ENCODE measurements at regions not wholly inside any gene's neighbourhood (a gene's known extent, or its start where the extent isn't known, plus 50 kb on each side); places are given as distances from the start of the nearest gene placed in this dataset.

- TF ChIP-seq CBX3 (IDR thresholded peaks at IDR 0.05; ENCODE audit: low read depth) (no peak), POLR2AphosphoS5 (IDR thresholded peaks at IDR 0.05; ENCODE audit: low read depth, low read length) (no peak), CEBPB (IDR thresholded peaks at IDR 0.05; ENCODE audit: low read depth) (no peak), ATF3 (IDR thresholded peaks at IDR 0.05) (no peak), ELF1 (IDR thresholded peaks at IDR 0.05; ENCODE audit: borderline replicate concordance, low read depth) (no peak), JUND (IDR thresholded peaks at IDR 0.05) (no peak), REST (IDR thresholded peaks at IDR 0.05; ENCODE audit: low read depth) (no peak), TCF7L2 (IDR thresholded peaks at IDR 0.05; ENCODE audit: borderline replicate concordance, extremely low read depth, insufficient read depth, insufficient read length) (no peak), EGR1 (IDR thresholded peaks at IDR 0.05; ENCODE audit: low read depth) (no peak), YY1 (IDR thresholded peaks at IDR 0.05; ENCODE audit: extremely low read depth, insufficient replicate concordance, low read depth, low read length) (no peak)
- CTCF ChIA-PET, result no interaction called here
- BruUV-seq (replicated peaks), result no TSS peak
- H3K4me1 ChIP-seq (ENCODE audit: control insufficient read depth in 1 of 2, insufficient read depth in 2 of 2, low read length in 2 of 2), result no peaks in the 10 kb centered on the region
- no peak overlapping the region for H2AFZ ChIP-seq (ENCODE audit: low read depth, low read length, poor library complexity, severe bottlenecking)
- H3K4me3 ChIP-seq (replicated peaks in 1 of 2; ENCODE audit: low read depth in 1 of 2, low read length in 2 of 2), result no peak overlapping the region
- intact Hi-C loops (cut with micrococcal nuclease), result no loop called here
- H3K9me2 ChIP-seq (ENCODE audit: insufficient read depth), result no peaks in the 10 kb centered on the region
- RAD21 ChIA-PET (ENCODE audit: low non-redundant PET in 1 of 2, low total read pairs in 2 of 2, uncharacterized antibody in 2 of 2, unreplicated experiment in 2 of 2), result no interaction called here
- POLR2A ChIA-PET, result no interaction called here
- ATAC-seq, result no peak
- no peaks in the 10 kb centered on the region for H3K27me3 ChIP-seq (ENCODE audit: insufficient read depth, low read length)
- H3K4me2 ChIP-seq (ENCODE audit: low read length), result no peak overlapping the region
- no peak for DNase-seq (ENCODE audit: low read depth, low spot score)
- H4K20me1 ChIP-seq (ENCODE audit: insufficient read depth), result no peaks in the 10 kb centered on the region
- no peaks in the 10 kb centered on the region for H3K9me3 ChIP-seq (ENCODE audit: control insufficient read depth in 1 of 2, insufficient read depth in 1 of 2, low read depth in 1 of 2, low read length in 2 of 2)
- no peak overlapping the region for H3K27ac ChIP-seq (ENCODE audit: low read depth, low read length)
- no peak overlapping the region for H3K9ac ChIP-seq (ENCODE audit: low read length)
- H3K79me2 ChIP-seq (ENCODE audit: insufficient read depth, low read length), result no peaks in the 10 kb centered on the region
- no peaks in the 10 kb centered on the region for H3K36me3 ChIP-seq (ENCODE audit: control insufficient read depth in 1 of 2, insufficient read depth in 2 of 2, low read length in 2 of 2)
Measured at GRCh38 chr2:195555971-195556370, 101.1 kb upstream of the SLC39A10 start.

Data from HCT116 (cell line).